HG02623 (cell line): ENCODE measurements at regions not wholly inside any gene's neighbourhood (a gene's known extent, or its start where the extent isn't known, plus 50 kb on each side); places are given as distances from the start of the nearest gene placed in this dataset.
"Not testable (repeated sequence)": the region's sequence is repeated elsewhere in the genome, so short reads cannot be mapped to it uniquely, and the experiment has no call there.

ENCODE experiments used
- ATAC-seq: cut with Tn5 transposase; IDR thresholded peaks from one replicate; pipeline ENCODE4 v1.9.1; 2021; ENCODE audit warnings: moderate library complexity; ENCODE audit not compliant: unreplicated experiment

- ATAC-seq: no peak
Measured at GRCh38 chr4:162945713-162946112, 221.0 kb downstream of the NAF1 start.

DNA sequence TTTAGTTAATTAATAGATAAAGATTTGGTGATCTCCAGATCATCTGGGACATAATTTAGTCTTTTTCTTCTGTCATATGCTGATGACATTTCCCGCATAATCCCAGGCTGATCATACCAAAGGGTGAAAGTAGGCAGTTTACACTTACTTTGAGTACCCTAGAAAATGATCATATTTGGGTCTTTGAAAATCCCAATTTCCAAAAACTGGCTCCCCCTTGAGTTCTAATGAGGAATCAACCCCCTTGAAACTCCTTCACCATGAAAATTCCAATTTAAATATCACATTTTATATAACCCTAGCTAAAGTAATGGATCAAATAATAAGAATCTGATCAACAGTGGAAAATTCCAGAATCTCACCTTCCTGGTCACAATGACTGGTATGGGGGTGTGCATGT is 223.4 kb downstream of the NAF1 start:
- no peak for ATAC-seq

GRCh38 chr4:162938738-162939485 is 227.8 kb downstream of the NAF1 start:
- ATAC-seq: no peak

- ATAC-seq: no peak
Measured at GRCh38 chr4:162935214-162935613, 231.5 kb downstream of the NAF1 start.

DNA sequence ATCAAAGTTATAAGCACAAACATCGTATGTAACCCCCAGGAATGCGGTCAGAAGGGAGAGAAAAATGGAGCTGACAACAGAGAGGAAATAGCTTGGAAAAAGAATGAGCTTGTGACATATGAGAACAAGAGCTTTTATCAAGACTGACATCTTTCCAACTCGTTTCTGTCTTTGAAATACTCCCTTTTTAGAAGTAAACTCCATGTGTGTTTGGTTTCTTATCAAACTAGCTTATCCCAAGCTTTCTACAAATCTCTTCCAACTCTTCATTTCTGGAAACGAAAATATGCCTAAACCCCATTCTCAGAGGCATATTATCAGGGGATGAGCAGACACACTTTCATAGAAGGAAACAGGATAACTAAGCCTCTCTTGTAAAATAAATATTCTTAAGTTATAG is 235.4 kb downstream of the NAF1 start:
- no peak for ATAC-seq

DNA sequence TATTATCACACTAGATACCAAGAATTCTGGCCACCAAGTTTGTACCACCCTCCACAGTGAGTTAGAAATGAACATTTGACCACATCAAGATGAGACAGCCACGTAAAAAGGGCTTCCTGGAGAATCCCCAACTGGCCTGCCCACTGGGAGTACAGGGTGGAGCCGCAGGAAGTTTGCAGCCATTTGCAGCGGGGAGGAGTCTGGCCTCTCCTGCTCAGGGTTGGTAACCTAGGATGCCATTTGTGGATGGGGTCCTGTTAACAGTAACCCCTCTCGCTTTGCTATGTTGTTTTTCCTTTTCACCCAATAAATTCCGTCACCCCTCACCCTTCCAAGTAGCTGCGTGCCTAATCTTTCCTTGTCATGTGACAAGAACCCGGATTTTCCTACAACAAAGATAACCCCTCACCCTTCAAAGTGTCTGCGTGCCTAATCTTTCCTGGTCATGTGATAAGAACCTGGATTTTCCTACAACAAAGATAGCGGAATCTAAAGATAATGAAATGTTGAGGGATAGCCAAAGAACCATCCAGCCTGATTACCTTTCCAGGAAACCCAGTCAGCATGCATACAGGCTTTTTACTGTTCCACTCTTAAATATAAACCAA is 245.4 kb downstream of the NAF1 start:
- no peak for ATAC-seq

- ATAC-seq: no peak
Measured at GRCh38 chr4:162920649-162921048, 246.0 kb downstream of the NAF1 start.

DNA sequence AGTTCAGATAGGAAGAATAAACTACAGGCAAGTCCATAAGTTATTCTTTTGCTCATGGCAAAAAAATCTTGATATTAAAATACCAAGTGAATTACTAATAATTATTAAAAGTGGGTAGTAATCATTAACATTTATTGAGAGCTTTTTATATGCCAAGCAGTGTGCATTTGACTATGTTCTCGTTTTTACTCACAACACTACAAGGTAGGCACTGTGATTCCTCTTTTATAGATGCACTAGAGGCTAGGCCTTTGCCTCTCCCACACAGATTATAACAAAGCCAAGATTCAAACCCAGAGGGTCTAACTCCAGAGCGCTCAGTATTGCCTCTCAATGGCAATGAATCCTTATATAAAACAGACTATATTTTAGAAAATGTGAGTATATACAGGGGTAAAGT is 254.2 kb downstream of the NAF1 start:
- no peak for ATAC-seq

DNA sequence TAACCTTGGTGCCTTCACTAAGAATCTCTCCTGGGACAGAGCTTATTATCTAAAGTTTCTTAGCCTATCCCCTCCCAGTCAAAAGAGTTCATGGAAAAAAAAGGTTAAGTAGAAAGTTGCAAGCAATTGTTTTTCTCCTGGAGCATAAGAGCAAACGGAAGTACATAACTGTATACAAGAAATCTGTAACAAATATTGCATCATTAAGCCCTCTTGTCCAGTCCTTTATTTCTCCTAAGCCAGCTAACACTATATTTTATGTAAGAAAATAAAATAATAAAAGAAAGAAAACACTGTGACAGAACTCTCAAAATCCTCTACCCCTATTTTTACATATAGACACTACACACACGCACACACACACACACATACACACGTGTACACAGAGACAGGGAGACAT is 255.3 kb downstream of the NAF1 start:
- no peak for ATAC-seq

GRCh38 chr4:162909952-162910351 is 256.7 kb downstream of the NAF1 start:
- no peak for ATAC-seq

- ATAC-seq: no peak
Measured at GRCh38 chr4:162894387-162894786, 272.3 kb downstream of the NAF1 start.

DNA sequence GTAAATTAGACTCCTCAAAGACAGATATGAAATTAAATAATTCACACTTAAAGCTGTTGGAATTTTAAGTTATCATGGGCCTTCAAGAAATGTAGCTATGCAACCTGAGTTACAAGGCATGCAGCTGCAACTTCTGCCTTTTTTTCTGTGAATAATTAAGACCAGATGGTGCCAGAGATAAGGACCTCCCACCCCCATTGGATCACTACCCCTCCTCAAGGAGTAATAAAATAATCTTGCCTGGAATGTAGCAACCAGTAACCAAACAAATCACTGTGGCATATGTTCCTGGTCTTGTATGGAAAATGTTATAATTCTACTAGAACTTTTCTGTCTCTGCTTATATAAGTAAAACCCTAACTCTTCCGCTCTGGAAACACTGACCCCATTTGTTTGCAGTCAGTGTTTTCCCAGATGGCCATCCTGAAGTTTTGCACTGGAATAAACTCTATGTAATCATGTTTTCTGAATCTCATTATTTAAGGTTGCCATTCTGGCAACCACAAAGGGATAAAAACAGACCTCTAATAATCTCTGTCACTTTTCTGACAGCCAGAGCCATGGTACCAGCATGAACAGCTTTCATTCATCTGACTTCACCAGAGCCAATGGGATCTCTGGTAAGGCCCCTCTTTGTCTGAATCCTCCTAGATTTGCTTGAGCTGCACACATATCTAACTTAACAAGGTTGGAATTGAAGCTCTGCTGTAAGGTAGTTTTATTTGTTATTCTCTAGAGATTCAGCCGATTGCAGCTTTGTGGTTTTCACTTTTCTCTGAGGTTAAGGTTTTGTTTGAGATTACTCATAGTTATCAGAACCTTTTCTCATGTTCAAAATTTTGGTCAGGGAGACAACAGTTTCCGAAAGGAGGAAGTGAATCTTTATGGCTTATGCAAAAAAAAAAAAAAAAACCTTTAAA is 274.6 kb downstream of the NAF1 start:
- ATAC-seq: peak; percentile 98

DNA sequence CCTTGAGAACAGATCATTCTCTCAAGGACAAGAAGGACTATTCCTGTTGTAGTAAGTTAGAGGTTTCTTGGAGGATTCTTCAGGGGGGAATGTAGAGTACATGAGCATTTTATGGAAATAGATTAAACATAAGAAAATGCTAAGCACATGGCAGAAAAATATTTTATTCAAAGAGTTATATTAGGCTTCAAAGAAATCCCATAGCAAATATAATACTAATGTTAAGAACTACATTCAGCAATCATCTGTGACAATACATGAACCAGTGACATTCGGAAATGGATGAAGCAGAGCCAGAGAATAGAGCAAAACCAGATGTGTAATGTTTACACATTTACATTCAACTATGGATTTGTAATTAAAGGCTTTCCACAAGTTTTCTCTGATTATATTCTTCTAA is 288.6 kb downstream of the NAF1 start:
- no peak for ATAC-seq

- ATAC-seq: no peak
Measured at GRCh38 chr4:162874748-162875147, 291.9 kb downstream of the NAF1 start.

GRCh38 chr4:162871990-162872389 is 294.7 kb downstream of the NAF1 start:
- ATAC-seq: no peak

GRCh38 chr4:162869157-162869556 is 297.5 kb downstream of the NAF1 start:
- no peak for ATAC-seq

DNA sequence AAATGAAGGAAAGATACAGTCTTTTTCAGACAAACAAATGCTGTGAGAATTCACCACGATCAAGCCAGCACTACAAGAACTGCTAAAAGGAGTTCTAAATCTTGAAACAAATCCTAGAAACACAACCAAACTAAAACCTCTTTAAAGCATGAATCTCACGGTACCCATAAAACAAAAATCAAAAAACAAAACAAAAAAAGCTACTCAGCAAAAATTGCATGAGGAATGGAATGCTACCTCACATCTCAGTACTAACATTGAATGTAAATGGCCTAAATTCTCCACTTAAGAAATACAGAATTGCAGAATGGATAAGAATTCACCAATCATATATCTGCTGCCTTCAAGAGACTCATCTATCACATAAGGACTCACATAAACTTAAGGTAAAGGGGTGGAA is 300.1 kb downstream of the NAF1 start:
- no peak for ATAC-seq

DNA sequence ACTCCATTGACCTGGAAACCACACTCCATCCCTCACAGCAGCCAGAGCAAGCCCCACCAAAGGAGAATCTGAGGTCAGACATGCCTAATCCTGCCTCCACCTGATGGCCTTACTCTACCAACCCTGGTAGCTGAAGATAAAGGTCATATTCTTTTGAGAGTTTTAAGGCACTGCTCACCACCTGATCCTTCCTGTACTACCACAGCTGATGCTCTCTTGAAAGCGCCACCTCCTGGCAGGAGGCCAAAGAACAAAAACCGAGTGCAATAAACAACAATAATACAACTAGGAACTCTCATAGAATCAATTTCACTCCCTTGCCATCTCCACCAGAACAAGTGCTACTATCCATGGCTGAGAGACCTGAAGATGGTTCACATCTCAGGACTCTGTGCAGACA is 301.6 kb downstream of the NAF1 start:
- ATAC-seq: no peak

GRCh38 chr4:162853788-162854187 is 312.9 kb downstream of the NAF1 start:
- no peak for ATAC-seq

- ATAC-seq: no peak
Measured at GRCh38 chr4:162852642-162853041, 314.0 kb downstream of the NAF1 start.

GRCh38 chr4:162851241-162851758 is 315.4 kb downstream of the NAF1 start:
- not testable (repeated sequence) for ATAC-seq

GRCh38 chr4:162849937-162850336 is 316.8 kb downstream of the NAF1 start:
- no peak for ATAC-seq
